LoVo (cell line): ENCODE measurements at regions not wholly inside any gene's neighbourhood (a gene's known extent, or its start where the extent isn't known, plus 50 kb on each side); places are given as distances from the start of the nearest gene placed in this dataset.

ENCODE experiments used
- DNase-seq: peaks from one replicate; pipeline ENCODE4 v3.0.0-alpha.2; 2016; ENCODE audit warnings: low spot score

GRCh38 chr5:50964746-50965653 is 298.6 kb downstream of the PARP8 start:
- DNase-seq, result no peak

- no peak for DNase-seq
Observed at GRCh38 chr5:50965654-50966375, 299.4 kb downstream of the PARP8 start.

- no peak for DNase-seq
Observed at GRCh38 chr5:50967009-50967562, 300.6 kb downstream of the PARP8 start.

GRCh38 chr5:50967563-50968355 is 301.3 kb downstream of the PARP8 start:
- peak; percentile 42 for DNase-seq

GRCh38 chr5:50968356-50969149 is 302.1 kb downstream of the PARP8 start:
- DNase-seq, result no peak

GRCh38 chr5:50969151-50970031 is 303.0 kb downstream of the PARP8 start:
- DNase-seq, result peak; percentile 10

- no peak for DNase-seq
Observed at GRCh38 chr5:50975840-50976239, 309.4 kb downstream of the PARP8 start.

- no peak for DNase-seq
Observed at GRCh38 chr5:50978924-50979323, 312.5 kb downstream of the PARP8 start.

- DNase-seq, result peak; percentile 9
Observed at GRCh38 chr5:50984640-50985039, 318.2 kb downstream of the PARP8 start.

GRCh38 chr5:50990296-50990924 is 324.0 kb downstream of the PARP8 start:
- DNase-seq, result no peak

GRCh38 chr5:50995285-50995942 is 329.0 kb downstream of the PARP8 start:
- no peak for DNase-seq

GRCh38 chr5:51001227-51001923 is 334.9 kb downstream of the PARP8 start:
- no peak for DNase-seq

GRCh38 chr5:51002368-51002767 is 335.9 kb downstream of the PARP8 start:
- DNase-seq, result no peak

GRCh38 chr5:51013036-51013435 is 346.6 kb downstream of the PARP8 start:
- no peak for DNase-seq

- DNase-seq, result no peak
Observed at GRCh38 chr5:51018423-51018822, 352.0 kb downstream of the PARP8 start.

GRCh38 chr5:51024263-51024662 is 357.8 kb downstream of the PARP8 start:
- no peak for DNase-seq

GRCh38 chr5:51027271-51027670 is 356.0 kb upstream of the ISL1 start:
- no peak for DNase-seq

- no peak for DNase-seq
Observed at GRCh38 chr5:51028394-51028793, 354.9 kb upstream of the ISL1 start.

GRCh38 chr5:51033215-51033614 is 350.0 kb upstream of the ISL1 start:
- DNase-seq, result no peak
